ENCODE measurements at regions not wholly inside any gene's neighbourhood (a gene's known extent, or its start where the extent isn't known, plus 50 kb on each side); places are given as distances from the start of the nearest gene placed in this dataset.

- TF ChIP-seq POLR2A (IDR thresholded peaks at IDR 0.05) = no peak
- TF ChIP-seq CTCF (IDR thresholded peaks at IDR 0.05) = no peak
- WGBS, 2 donors = 75 to 90% methylated on average over 2 of the region's 2 CpGs
- no peak overlapping the region for H3K4me3 ChIP-seq (ENCODE audit: low read depth, poor library complexity, severe bottlenecking)
- DNase-seq (ENCODE audit: low spot score in 2 of 2) = no peak
- intact Hi-C loops (cut with DNase I; ENCODE audit: low total_unique reads) = no loop called here
Measured at GRCh38 chr4:156527237-156527993, 444.2 kb downstream of the PDGFC start.

- no peak for TF ChIP-seq POLR2A (IDR thresholded peaks at IDR 0.05)
- no peak for TF ChIP-seq CTCF (IDR thresholded peaks at IDR 0.05)
- intact Hi-C loops (cut with DNase I; ENCODE audit: low total_unique reads) = no loop called here
- H3K4me3 ChIP-seq (ENCODE audit: low read depth, poor library complexity, severe bottlenecking) = no peak overlapping the region
- 68 to 90% methylated on average over 1 of the region's 1 CpG for WGBS, 2 donors
- DNase-seq (ENCODE audit: low spot score in 2 of 2) = no peak
Measured at GRCh38 chr4:156523991-156524390, 447.6 kb downstream of the PDGFC start.

- TF ChIP-seq POLR2A (IDR thresholded peaks at IDR 0.05) (no peak), CTCF (IDR thresholded peaks at IDR 0.05) (no peak)
- H3K4me3 ChIP-seq (ENCODE audit: low read depth, poor library complexity, severe bottlenecking) = no peak overlapping the region
- WGBS, 2 donors = 90 to 91% methylated on average over 3 of the region's 3 CpGs
- intact Hi-C loops (cut with DNase I; ENCODE audit: low total_unique reads) = no loop called here
- DNase-seq (ENCODE audit: low spot score in 2 of 2) = no peak
Measured at GRCh38 chr4:156523492-156523891, 448.1 kb downstream of the PDGFC start.

- H3K4me3 ChIP-seq (ENCODE audit: low read depth, poor library complexity, severe bottlenecking) = no peak overlapping the region
- TF ChIP-seq CTCF (IDR thresholded peaks at IDR 0.05) (no peak), POLR2A (IDR thresholded peaks at IDR 0.05) (no peak)
- DNase-seq (ENCODE audit: low spot score in 2 of 2) = no peak
- 53% methylated on average over 3 of the region's 3 CpGs for WGBS, 2 donors
- intact Hi-C loops (cut with DNase I; ENCODE audit: low total_unique reads) = no loop called here
Measured at GRCh38 chr4:156521631-156522030, 450.0 kb downstream of the PDGFC start.

GRCh38 chr4:156517956-156518355, 453.6 kb downstream of the PDGFC start:
- H3K4me3 ChIP-seq (ENCODE audit: low read depth, poor library complexity, severe bottlenecking) = no peak overlapping the region
- WGBS, 2 donors = 39 to 45% methylated on average over 2 of the region's 2 CpGs
- DNase-seq (ENCODE audit: low spot score in 2 of 2) = no peak
- intact Hi-C loops (cut with DNase I; ENCODE audit: low total_unique reads) = no loop called here
- TF ChIP-seq POLR2A (IDR thresholded peaks at IDR 0.05) (no peak), CTCF (IDR thresholded peaks at IDR 0.05) (no peak)

GRCh38 chr4:156517546-156517945, 454.1 kb downstream of the PDGFC start:
- DNase-seq (ENCODE audit: low spot score in 2 of 2) = no peak
- intact Hi-C loops (cut with DNase I; ENCODE audit: low total_unique reads) = no loop called here
- WGBS, 2 donors = 22 to 41% methylated on average over 1 of the region's 1 CpG
- no peak for TF ChIP-seq CTCF (IDR thresholded peaks at IDR 0.05)
- TF ChIP-seq POLR2A (IDR thresholded peaks at IDR 0.05) = no peak
- no peak overlapping the region for H3K4me3 ChIP-seq (ENCODE audit: low read depth, poor library complexity, severe bottlenecking)

Data from lower leg skin (tissue), 4 donors.